Fibroblast of skin of scalp (primary cell): ENCODE measurements at regions not wholly inside any gene's neighbourhood (a gene's known extent, or its start where the extent isn't known, plus 50 kb on each side); places are given as distances from the start of the nearest gene placed in this dataset.
A peak's percentile ranks its signal among the peaks of the same experiment; 100 is the strongest.

Experiments
- DNase-seq: peaks from one replicate; pipeline ENCODE4 v3.0.0-alpha.2; 2013

- no peak for DNase-seq
Observed at GRCh38 chr2:128798502-128799283, 480.0 kb upstream of the HS6ST1 start.

GRCh38 chr2:128799284-128799552 is 480.6 kb upstream of the HS6ST1 start:
- DNase-seq, result no peak

GRCh38 chr2:128799730-128800129 is 481.1 kb upstream of the HS6ST1 start:
- no peak for DNase-seq

- DNase-seq, result no peak
Observed at GRCh38 chr2:128801576-128801975, 482.9 kb upstream of the HS6ST1 start.

- DNase-seq, result no peak
Observed at GRCh38 chr2:128803222-128803621, 484.6 kb upstream of the HS6ST1 start.

GRCh38 chr2:128805237-128805636 is 486.6 kb upstream of the HS6ST1 start:
- DNase-seq, result no peak

- DNase-seq, result no peak
Observed at GRCh38 chr2:128805918-128806317, 487.2 kb upstream of the HS6ST1 start.

- DNase-seq, result no peak
Observed at GRCh38 chr2:128807317-128807716, 488.6 kb upstream of the HS6ST1 start.

- DNase-seq, result peak; percentile 18
Observed at GRCh38 chr2:128808462-128809258, 490.0 kb upstream of the HS6ST1 start.

GRCh38 chr2:128809259-128809636 is 490.6 kb upstream of the HS6ST1 start:
- no peak for DNase-seq

- DNase-seq, result no peak
Observed at GRCh38 chr2:128809880-128810279, 491.2 kb upstream of the HS6ST1 start.

GRCh38 chr2:128812183-128812940 is 493.7 kb upstream of the HS6ST1 start:
- DNase-seq, result no peak

- no peak for DNase-seq
Observed at GRCh38 chr2:128813352-128814034, 494.8 kb upstream of the HS6ST1 start.

GRCh38 chr2:128815248-128815647 is 496.6 kb upstream of the HS6ST1 start:
- DNase-seq, result no peak

- DNase-seq, result no peak
Observed at GRCh38 chr2:128817171-128817570, 498.5 kb upstream of the HS6ST1 start.

- DNase-seq, result no peak
Observed at GRCh38 chr2:128817813-128818212, 499.1 kb upstream of the HS6ST1 start.

- no peak for DNase-seq
Observed at GRCh38 chr2:128818248-128818647, 499.6 kb upstream of the HS6ST1 start.

GRCh38 chr2:128818704-128819491 is 500.2 kb upstream of the HS6ST1 start:
- no peak for DNase-seq

GRCh38 chr2:128820452-128820851 is 501.8 kb upstream of the HS6ST1 start:
- no peak for DNase-seq

GRCh38 chr2:128821010-128821409 is 502.3 kb upstream of the HS6ST1 start:
- no peak for DNase-seq

GRCh38 chr2:128832946-128833663 is 514.4 kb upstream of the HS6ST1 start:
- DNase-seq, result no peak
